Trophoblast cell (in vitro differentiated cells and primary cell): ENCODE measurements at regions not wholly inside any gene's neighbourhood (a gene's known extent, or its start where the extent isn't known, plus 50 kb on each side); places are given as distances from the start of the nearest gene placed in this dataset.
A peak's percentile ranks its signal among the peaks of the same experiment; 100 is the strongest.

Experiments
- DNase-seq, 2 donors: peaks; one replicate each; pipeline ENCODE4 v3.0.0-alpha.2; 2016
- H2AFZ ChIP-seq: 2 replicates; pipeline ENCODE4 v1.6.1; 2013; ENCODE audit warnings: low read length, moderate library complexity, mild to moderate bottlenecking; ENCODE audit not compliant: insufficient read depth, poor library complexity
- H2AK5ac ChIP-seq: 2 replicates; pipeline ENCODE4 v1.6.1; 2013; ENCODE audit warnings: mild to moderate bottlenecking, low read length
- H2BK120ac ChIP-seq: 2 replicates; pipeline ENCODE4 v1.6.1; 2013; ENCODE audit warnings: low read length, mild to moderate bottlenecking, moderate library complexity; ENCODE audit not compliant: insufficient read depth, poor library complexity
- H2BK12ac ChIP-seq: 2 replicates; pipeline ENCODE4 v1.6.1; 2013; ENCODE audit warnings: mild to moderate bottlenecking, low read length, moderate library complexity
- H2BK5ac ChIP-seq: 2 replicates; pipeline ENCODE4 v1.6.1; 2013; ENCODE audit warnings: low read length, low read depth, moderate library complexity, mild to moderate bottlenecking; ENCODE audit not compliant: poor library complexity
- H3K14ac ChIP-seq: 2 replicates; pipeline ENCODE4 v1.6.1; 2013; ENCODE audit warnings: mild to moderate bottlenecking, low read length
- H3K18ac ChIP-seq: 2 replicates; pipeline ENCODE4 v1.6.1; 2013; ENCODE audit warnings: mild to moderate bottlenecking, low read length
- H3K23ac ChIP-seq: 2 replicates; pipeline ENCODE4 v1.6.1; 2013; ENCODE audit warnings: low read length
- H3K27ac ChIP-seq: 2 replicates; pipeline ENCODE4 v1.5.1; 2013; ENCODE audit warnings: low read depth, mild to moderate bottlenecking, inconsistent platforms, low read length, moderate library complexity
- H3K27me3 ChIP-seq: 2 replicates; pipeline ENCODE4 v1.6.1; 2013; ENCODE audit warnings: inconsistent platforms, mild to moderate bottlenecking, low read length, moderate library complexity; ENCODE audit not compliant: insufficient read depth
- H3K36me3 ChIP-seq, 2 experiments: 1 replicate in 1 of 2; 2 replicates in 1 of 2; pipeline ENCODE4 v1.6.1; 2013; ENCODE audit warnings: low read length in 2 of 2, mild to moderate bottlenecking in 2 of 2, moderate library complexity in 1 of 2; ENCODE audit not compliant: insufficient read depth in 2 of 2, control insufficient read depth in 1 of 2
- H3K4ac ChIP-seq: 2 replicates; pipeline ENCODE4 v1.6.1; 2013; ENCODE audit warnings: low read depth, mild to moderate bottlenecking, low read length, moderate library complexity
- H3K4me1 ChIP-seq, 2 experiments: 1 replicate in 1 of 2; 2 replicates in 1 of 2; pipeline ENCODE4 v1.6.1; 2013; ENCODE audit warnings: low read length in 2 of 2, mild to moderate bottlenecking in 2 of 2, moderate library complexity in 1 of 2; ENCODE audit not compliant: insufficient read depth in 2 of 2, control insufficient read depth in 1 of 2
- H3K4me2 ChIP-seq: 2 replicates; pipeline ENCODE4 v1.6.1; 2013; ENCODE audit warnings: inconsistent platforms, mild to moderate bottlenecking, low read length, moderate library complexity
- H3K4me3 ChIP-seq: 2 replicates; pipeline ENCODE4 v1.5.1; 2013; ENCODE audit warnings: mild to moderate bottlenecking, low read depth, low read length, inconsistent platforms
- H3K79me1 ChIP-seq: one replicate; pipeline ENCODE4 v1.6.1; 2013; ENCODE audit warnings: low read length
- H3K79me2 ChIP-seq: 2 replicates; pipeline ENCODE4 v1.6.1; 2013; ENCODE audit warnings: low read length, mild to moderate bottlenecking; ENCODE audit not compliant: control insufficient read depth, insufficient read depth, poor library complexity
- H3K9ac ChIP-seq: 2 replicates; pipeline ENCODE4 v1.6.1; 2013; ENCODE audit warnings: mild to moderate bottlenecking, low read length
- H3K9me3 ChIP-seq: 2 replicates; pipeline ENCODE4 v1.6.1; 2013; ENCODE audit warnings: low read depth, mild to moderate bottlenecking, control low read depth, inconsistent platforms, low read length; ENCODE audit not compliant: insufficient read depth
- H4K12ac ChIP-seq: 2 replicates; pipeline ENCODE4 v1.6.1; 2013; ENCODE audit warnings: low read depth, mild to moderate bottlenecking, low read length, moderate library complexity
- H4K8ac ChIP-seq: 2 replicates; pipeline ENCODE4 v1.6.1; 2013; ENCODE audit warnings: low read depth, mild to moderate bottlenecking, low read length, moderate library complexity
- H4K91ac ChIP-seq: one replicate; pipeline ENCODE4 v1.6.1; 2013; ENCODE audit warnings: low read depth, mild to moderate bottlenecking, low read length, moderate library complexity
- WGBS: extraction: QIAGEN DNeasy Blood & Tissue Kit; methylation state at CpG from one replicate; pipeline ENCODE4 v1.1.7; 2013; ENCODE audit warnings: missing lambda C conversion rate; ENCODE audit not compliant: insufficient read length, insufficient coverage; ENCODE audit errors: extremely low coverage; 5-methylcytosine and 5-hydroxymethylcytosine counted together

DNA sequence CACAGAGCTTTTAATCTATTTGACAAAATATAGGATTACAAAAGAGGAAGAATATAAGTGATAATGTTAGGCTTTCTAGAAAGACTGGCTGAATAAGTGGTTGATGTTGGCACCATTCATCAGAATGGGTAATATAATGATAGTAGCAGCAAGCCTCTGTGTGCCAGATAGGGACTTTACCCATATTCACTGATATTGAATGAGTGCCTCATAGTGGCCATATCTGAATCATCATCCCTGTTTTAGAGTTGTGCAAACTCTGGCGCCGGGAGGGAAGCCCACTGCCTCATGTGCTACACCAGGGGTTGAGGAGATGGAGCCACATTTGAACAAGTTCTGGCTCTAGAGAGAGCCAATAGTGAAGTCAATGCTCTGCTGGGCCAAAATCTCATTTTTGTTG lies 368.7 kb upstream of the CRIM1 start:
- H3K79me2 ChIP-seq, result no peaks in the 10 kb centered on the region
- H3K23ac ChIP-seq, result no peak overlapping the region
- no peak overlapping the region for H3K9ac ChIP-seq
- H2BK120ac ChIP-seq, result no peak overlapping the region
- no peak overlapping the region for H4K12ac ChIP-seq
- H2BK12ac ChIP-seq, result no peak overlapping the region
- no peak for DNase-seq
- no peak overlapping the region for H2BK5ac ChIP-seq
- H3K36me3 ChIP-seq, result no peaks in the 10 kb centered on the region
- no peaks in the 10 kb centered on the region for H3K9me3 ChIP-seq
- no peak overlapping the region for H3K4me3 ChIP-seq
- no peak overlapping the region for H4K91ac ChIP-seq
- H3K18ac ChIP-seq, result no peak overlapping the region
- H3K4ac ChIP-seq, result no peak overlapping the region
- no peak overlapping the region for H2AK5ac ChIP-seq
- no peaks in the 10 kb centered on the region for H3K4me1 ChIP-seq
- no peak overlapping the region for H3K14ac ChIP-seq
- H3K4me2 ChIP-seq, result no peak overlapping the region
- H4K8ac ChIP-seq, result no peak overlapping the region
- WGBS, result no CpG with 5 or more reads among the region's 2 CpGs
- no peak overlapping the region for H3K27ac ChIP-seq
- no peaks in the 10 kb centered on the region for H3K79me1 ChIP-seq
- no peak overlapping the region for H2AFZ ChIP-seq
- no peaks in the 10 kb centered on the region for H3K27me3 ChIP-seq

GRCh38 chr2:35978218-35978617 lies 377.4 kb upstream of the CRIM1 start:
- H3K4ac ChIP-seq, result no peak overlapping the region
- H3K79me2 ChIP-seq, result no peaks in the 10 kb centered on the region
- H3K9me3 ChIP-seq, result no peaks in the 10 kb centered on the region
- H3K36me3 ChIP-seq, result no peaks in the 10 kb centered on the region
- H4K91ac ChIP-seq, result no peak overlapping the region
- H3K27me3 ChIP-seq, result no peaks in the 10 kb centered on the region
- H3K14ac ChIP-seq, result no peak overlapping the region
- no peaks in the 10 kb centered on the region for H3K79me1 ChIP-seq
- H2BK12ac ChIP-seq, result no peak overlapping the region
- H3K4me1 ChIP-seq, result no peaks in the 10 kb centered on the region
- no CpG with 5 or more reads among the region's 1 CpG for WGBS
- no peak overlapping the region for H3K9ac ChIP-seq
- H4K8ac ChIP-seq, result no peak overlapping the region
- H2BK5ac ChIP-seq, result no peak overlapping the region
- no peak overlapping the region for H2AFZ ChIP-seq
- no peak overlapping the region for H3K4me3 ChIP-seq
- no peak overlapping the region for H3K23ac ChIP-seq
- DNase-seq, result no peak
- H4K12ac ChIP-seq, result no peak overlapping the region
- no peak overlapping the region for H3K4me2 ChIP-seq
- no peak overlapping the region for H3K27ac ChIP-seq
- no peak overlapping the region for H3K18ac ChIP-seq
- H2AK5ac ChIP-seq, result no peak overlapping the region
- H2BK120ac ChIP-seq, result no peak overlapping the region

DNA sequence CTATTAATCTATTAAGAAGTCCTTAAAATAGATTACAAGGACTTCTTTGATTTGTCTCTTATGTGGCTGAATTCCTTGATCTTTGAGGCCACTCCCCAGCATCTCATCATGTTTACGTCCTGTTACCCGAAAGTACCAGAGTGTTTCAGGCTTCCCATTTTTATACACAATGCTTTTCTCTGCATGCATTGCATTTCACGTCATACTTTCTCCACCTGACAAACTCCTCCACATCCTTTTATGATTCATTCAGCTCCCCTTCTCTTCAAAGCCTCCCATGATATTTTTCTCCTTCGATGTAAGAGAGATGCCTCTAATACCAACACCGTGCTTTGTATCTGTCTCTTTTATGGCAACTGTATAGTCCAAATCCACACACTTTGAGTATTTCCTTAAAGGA lies 379.0 kb upstream of the CRIM1 start:
- H3K9me3 ChIP-seq, result no peaks in the 10 kb centered on the region
- no peak overlapping the region for H3K4ac ChIP-seq
- no peak for DNase-seq
- no peak overlapping the region for H3K14ac ChIP-seq
- no peaks in the 10 kb centered on the region for H3K79me2 ChIP-seq
- no peaks in the 10 kb centered on the region for H3K79me1 ChIP-seq
- no peak overlapping the region for H4K8ac ChIP-seq
- no peak overlapping the region for H3K9ac ChIP-seq
- H2AFZ ChIP-seq, result no peak overlapping the region
- H4K91ac ChIP-seq, result no peak overlapping the region
- no peak overlapping the region for H4K12ac ChIP-seq
- no peaks in the 10 kb centered on the region for H3K36me3 ChIP-seq
- no peak overlapping the region for H3K18ac ChIP-seq
- no peak overlapping the region for H3K4me2 ChIP-seq
- no peaks in the 10 kb centered on the region for H3K27me3 ChIP-seq
- H3K4me3 ChIP-seq, result no peak overlapping the region
- no peak overlapping the region for H3K27ac ChIP-seq
- no peak overlapping the region for H2BK5ac ChIP-seq
- H2BK120ac ChIP-seq, result no peak overlapping the region
- H3K23ac ChIP-seq, result no peak overlapping the region
- no peak overlapping the region for H2BK12ac ChIP-seq
- no CpG with 5 or more reads among the region's 5 CpGs for WGBS
- no peaks in the 10 kb centered on the region for H3K4me1 ChIP-seq
- H2AK5ac ChIP-seq, result no peak overlapping the region

DNA sequence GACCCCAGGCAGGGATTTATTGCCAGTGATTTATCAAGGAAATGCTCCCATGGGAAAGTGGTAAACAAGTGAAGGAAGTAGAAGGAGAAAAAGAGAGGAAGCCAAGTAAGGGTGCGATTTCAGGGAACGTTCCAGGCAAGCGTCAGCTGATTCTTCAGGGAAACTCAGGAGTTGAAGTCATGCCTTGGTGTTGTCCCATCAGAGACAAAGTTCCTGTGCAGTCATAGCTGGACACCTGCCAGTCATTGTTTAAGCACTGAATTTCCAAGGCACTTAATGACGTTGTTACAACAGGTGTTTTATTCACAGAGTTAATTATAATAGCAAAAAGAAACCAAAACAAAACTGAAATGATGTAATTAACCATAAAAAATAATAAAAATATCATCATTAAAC lies 381.8 kb upstream of the CRIM1 start:
- H3K79me2 ChIP-seq, result no peaks in the 10 kb centered on the region
- H3K36me3 ChIP-seq, result no peaks in the 10 kb centered on the region
- H3K14ac ChIP-seq, result no peak overlapping the region
- WGBS, result no CpG with 5 or more reads among the region's 4 CpGs
- no peak overlapping the region for H2BK5ac ChIP-seq
- no peak overlapping the region for H3K9ac ChIP-seq
- no peak overlapping the region for H2BK120ac ChIP-seq
- H4K12ac ChIP-seq, result no peak overlapping the region
- no peak overlapping the region for H3K27ac ChIP-seq
- H4K8ac ChIP-seq, result no peak overlapping the region
- no peak overlapping the region for H2BK12ac ChIP-seq
- no peak overlapping the region for H3K18ac ChIP-seq
- H3K9me3 ChIP-seq, result no peaks in the 10 kb centered on the region
- DNase-seq, result no peak
- H2AFZ ChIP-seq, result peak overlapping the region; percentile 17
- H3K79me1 ChIP-seq, result no peaks in the 10 kb centered on the region
- no peaks in the 10 kb centered on the region for H3K27me3 ChIP-seq
- H3K4me1 ChIP-seq, result no peaks in the 10 kb centered on the region
- no peak overlapping the region for H3K4ac ChIP-seq
- H3K4me2 ChIP-seq, result no peak overlapping the region
- H3K23ac ChIP-seq, result no peak overlapping the region
- H2AK5ac ChIP-seq, result no peak overlapping the region
- H4K91ac ChIP-seq, result no peak overlapping the region
- no peak overlapping the region for H3K4me3 ChIP-seq
